Astrocyte (in vitro differentiated cells and primary cell): ENCODE measurements at regions not wholly inside any gene's neighbourhood (a gene's known extent, or its start where the extent isn't known, plus 50 kb on each side); places are given as distances from the start of the nearest gene placed in this dataset.

Experiments
- DNase-seq: peaks from one replicate; pipeline ENCODE4 v3.0.0-alpha.2; 2010; ENCODE audit warnings: low read depth
- FAIRE-seq: peaks from 2 replicates; lab custom pipeline; 2011; peaks lifted over from hg19 to GRCh38; lab: Jason Lieb, UNC
- H2AFZ ChIP-seq: 2 replicates; pipeline ENCODE4 v1.6.0; 2012; ENCODE audit warnings: low read depth, low read length, inconsistent platforms
- H3K27ac ChIP-seq: 2 replicates; pipeline ENCODE4 v1.5.1; 2011; ENCODE audit warnings: low read depth, low read length, inconsistent platforms
- H3K27me3 ChIP-seq: 2 replicates; pipeline ENCODE4 v1.6.0; 2011; ENCODE audit warnings: low read length, inconsistent platforms; ENCODE audit not compliant: insufficient read depth
- H3K36me3 ChIP-seq: 2 replicates; pipeline ENCODE4 v1.5.1; 2011; ENCODE audit warnings: low read length, inconsistent platforms; ENCODE audit not compliant: insufficient read depth
- H3K4me1 ChIP-seq: 2 replicates; pipeline ENCODE4 v1.5.1; 2011; ENCODE audit warnings: low read length, inconsistent platforms; ENCODE audit not compliant: insufficient read depth
- H3K4me2 ChIP-seq: 2 replicates; pipeline ENCODE4 v1.6.0; 2012; ENCODE audit warnings: low read length, inconsistent platforms
- H3K4me3 ChIP-seq: 2 replicates; pipeline ENCODE4 v1.5.1; 2011; ENCODE audit warnings: low read depth, mild to moderate bottlenecking, low read length, inconsistent platforms; ENCODE audit not compliant: insufficient read depth
- H3K79me2 ChIP-seq: 2 replicates; pipeline ENCODE4 v1.6.0; 2012; ENCODE audit warnings: mild to moderate bottlenecking, low read length, inconsistent platforms; ENCODE audit not compliant: insufficient read depth
- H3K9ac ChIP-seq: 2 replicates; pipeline ENCODE4 v1.6.0; 2012; ENCODE audit warnings: mild to moderate bottlenecking, low read length, inconsistent platforms
- H3K9me3 ChIP-seq: 2 replicates; pipeline ENCODE4 v1.5.1; 2012; ENCODE audit warnings: low read depth, mild to moderate bottlenecking, low read length, inconsistent platforms; ENCODE audit not compliant: insufficient read depth
- H4K20me1 ChIP-seq: 2 replicates; pipeline ENCODE4 v1.6.0; 2012; ENCODE audit warnings: low read length, inconsistent platforms; ENCODE audit not compliant: insufficient read depth
- H3K27ac Mint-ChIP-seq: one replicate; pipeline ENCODE4 v1.8.0; 2021; ENCODE audit warnings: mild to moderate bottlenecking, mixed read lengths; ENCODE audit not compliant: unreplicated experiment
- H3K27me3 Mint-ChIP-seq: one replicate; pipeline ENCODE4 v1.8.0; 2021; ENCODE audit warnings: low read depth, mixed read lengths; ENCODE audit not compliant: unreplicated experiment
- H3K36me3 Mint-ChIP-seq: one replicate; pipeline ENCODE4 v1.8.0; 2021; ENCODE audit warnings: low read depth, mixed read lengths; ENCODE audit not compliant: unreplicated experiment
- H3K4me1 Mint-ChIP-seq: one replicate; pipeline ENCODE4 v1.8.0; 2021; ENCODE audit warnings: low read depth, mixed read lengths; ENCODE audit not compliant: unreplicated experiment
- H3K4me3 Mint-ChIP-seq: one replicate; pipeline ENCODE4 v1.8.0; 2021; ENCODE audit warnings: mild to moderate bottlenecking, moderate library complexity, mixed read lengths; ENCODE audit not compliant: unreplicated experiment
- H3K9me3 Mint-ChIP-seq: one replicate; pipeline ENCODE4 v1.8.0; 2021; ENCODE audit warnings: mild to moderate bottlenecking, mixed read lengths; ENCODE audit not compliant: unreplicated experiment
- CTCF ChIP-seq: IDR thresholded peaks from 2 replicates; pipeline ENCODE4 v1.5.1; 2011; ENCODE audit warnings: low read depth, mild to moderate bottlenecking, inconsistent platforms, low read length, moderate library complexity; ENCODE audit not compliant: insufficient read depth
- EZH2 ChIP-seq: IDR thresholded peaks from 2 replicates; pipeline ENCODE4 v1.6.1; 2012; ENCODE audit warnings: mild to moderate bottlenecking, low read length, inconsistent platforms; ENCODE audit not compliant: insufficient read depth

DNA sequence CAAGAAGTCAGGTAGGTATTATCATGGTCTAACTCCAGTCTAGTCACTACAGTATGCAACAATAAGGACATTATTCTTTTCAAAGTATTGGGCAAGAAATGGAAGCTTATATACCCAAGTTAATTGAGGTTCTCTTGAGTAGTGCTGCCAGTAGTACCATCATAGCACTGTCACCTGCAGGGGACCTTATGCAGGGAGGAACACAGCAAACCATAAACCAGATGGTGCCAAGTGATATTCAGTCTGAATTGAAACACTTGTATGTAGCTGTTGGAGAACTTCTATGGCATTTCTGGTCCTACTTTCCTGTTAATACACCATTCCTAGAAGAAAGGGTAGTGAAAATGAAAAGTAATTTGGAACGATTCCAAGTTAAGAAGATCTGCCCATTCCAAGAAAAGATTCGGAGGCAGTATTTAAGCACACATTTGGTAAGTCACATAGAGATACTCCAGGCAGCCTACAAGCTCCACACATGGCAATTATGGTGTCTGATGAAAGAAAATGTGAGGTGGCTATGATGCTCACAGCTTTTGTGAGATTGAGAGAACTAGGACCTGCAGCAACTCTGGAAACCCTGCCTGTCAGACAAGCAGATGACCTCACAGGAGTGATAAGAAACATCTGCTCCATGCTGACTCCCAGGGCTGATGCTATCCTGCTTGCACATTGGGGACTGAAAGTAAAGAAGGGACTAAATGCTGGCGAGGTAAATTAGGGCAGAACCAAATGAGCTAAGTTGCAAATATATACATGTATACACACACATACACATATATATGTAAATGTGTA is 174.7 kb downstream of the MC4R start:
- Mint-ChIP-seq H3K9me3 (no peaks in the 10 kb centered on the region), H3K4me3 (no peak overlapping the region), H3K36me3 (no peaks in the 10 kb centered on the region), H3K4me1 (peaks cover 3% of the 10 kb centered on the region), H3K27ac (no peak overlapping the region), H3K27me3 (peaks cover 3% of the 10 kb centered on the region)
- Histone ChIP-seq H4K20me1 (no peaks in the 10 kb centered on the region), H3K4me3 (no peak overlapping the region), H3K9me3 (no peaks in the 10 kb centered on the region), H3K4me1 (no peaks in the 10 kb centered on the region), H3K27ac (no peak overlapping the region), H3K27me3 (peaks cover 3% of the 10 kb centered on the region), H2AFZ (no peak overlapping the region), H3K36me3 (no peaks in the 10 kb centered on the region), H3K9ac (no peak overlapping the region), H3K79me2 (no peaks in the 10 kb centered on the region), H3K4me2 (no peak overlapping the region)
- DNase-seq (no peak), FAIRE-seq (no peak)
- no peak for TF ChIP-seq CTCF

DNA sequence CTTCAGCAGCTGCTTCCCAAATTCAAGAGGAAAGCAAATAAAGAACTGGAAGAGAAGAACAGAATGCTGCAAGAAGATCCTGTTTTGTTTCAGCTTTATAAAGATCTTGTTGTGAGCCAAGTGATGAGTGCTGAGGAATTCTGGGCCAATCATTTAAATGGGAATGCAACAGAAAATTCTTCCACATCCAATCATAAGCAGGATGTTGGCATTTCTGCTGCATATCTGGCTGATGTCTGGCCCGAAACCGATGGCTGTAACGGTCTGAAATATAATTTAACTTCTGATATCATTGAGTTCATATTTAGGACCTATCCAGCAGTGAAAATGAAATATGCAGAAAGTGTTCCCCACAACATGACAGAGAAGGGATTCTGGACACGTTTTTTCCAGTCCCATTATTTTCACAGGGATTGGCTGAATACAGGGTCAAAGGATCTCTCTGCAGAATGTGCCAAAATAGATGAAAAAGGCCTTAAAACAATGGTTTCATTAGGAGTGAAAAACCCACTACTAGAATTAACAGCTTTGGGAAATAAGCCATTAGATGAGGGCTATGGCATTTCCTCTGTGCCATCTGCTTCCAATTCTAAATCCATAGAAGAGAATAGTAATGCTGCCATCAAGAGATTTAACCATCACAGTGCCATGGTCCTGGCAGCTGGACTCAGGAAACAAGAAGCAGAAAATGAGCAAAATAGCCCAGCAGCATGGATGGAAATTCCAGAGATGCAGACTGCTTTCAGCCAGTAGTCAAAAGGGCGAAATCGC is 175.6 kb downstream of the MC4R start:
- no peak overlapping the region for H3K27ac Mint-ChIP-seq

More for the DNA sequence above, 175.6 kb downstream of the MC4R start:
- no peak overlapping the region for H3K4me3 Mint-ChIP-seq
- H3K4me3 ChIP-seq: no peak overlapping the region
- H3K27me3 ChIP-seq: peaks cover 3% of the 10 kb centered on the region
- DNase-seq (no peak), FAIRE-seq (no peak)
- no peak overlapping the region for H3K27ac ChIP-seq
- H3K4me1 ChIP-seq: no peaks in the 10 kb centered on the region
- H3K36me3 ChIP-seq: no peaks in the 10 kb centered on the region
- no peaks in the 10 kb centered on the region for H3K9me3 Mint-ChIP-seq
- H3K79me2 ChIP-seq: no peaks in the 10 kb centered on the region
- H3K27me3 Mint-ChIP-seq: peaks cover 3% of the 10 kb centered on the region
- no peak overlapping the region for H3K4me2 ChIP-seq
- no peak overlapping the region for H2AFZ ChIP-seq
- H3K9me3 ChIP-seq: no peaks in the 10 kb centered on the region
- peaks cover 3% of the 10 kb centered on the region for H3K4me1 Mint-ChIP-seq
- no peak overlapping the region for H3K9ac ChIP-seq
- TF ChIP-seq CTCF (no peak), EZH2 (no peak)
- H4K20me1 ChIP-seq: no peaks in the 10 kb centered on the region
- no peaks in the 10 kb centered on the region for H3K36me3 Mint-ChIP-seq
